ENCODE measurements at regions not wholly inside any gene's neighbourhood (a gene's known extent, or its start where the extent isn't known, plus 50 kb on each side); places are given as distances from the start of the nearest gene placed in this dataset.

DNA sequence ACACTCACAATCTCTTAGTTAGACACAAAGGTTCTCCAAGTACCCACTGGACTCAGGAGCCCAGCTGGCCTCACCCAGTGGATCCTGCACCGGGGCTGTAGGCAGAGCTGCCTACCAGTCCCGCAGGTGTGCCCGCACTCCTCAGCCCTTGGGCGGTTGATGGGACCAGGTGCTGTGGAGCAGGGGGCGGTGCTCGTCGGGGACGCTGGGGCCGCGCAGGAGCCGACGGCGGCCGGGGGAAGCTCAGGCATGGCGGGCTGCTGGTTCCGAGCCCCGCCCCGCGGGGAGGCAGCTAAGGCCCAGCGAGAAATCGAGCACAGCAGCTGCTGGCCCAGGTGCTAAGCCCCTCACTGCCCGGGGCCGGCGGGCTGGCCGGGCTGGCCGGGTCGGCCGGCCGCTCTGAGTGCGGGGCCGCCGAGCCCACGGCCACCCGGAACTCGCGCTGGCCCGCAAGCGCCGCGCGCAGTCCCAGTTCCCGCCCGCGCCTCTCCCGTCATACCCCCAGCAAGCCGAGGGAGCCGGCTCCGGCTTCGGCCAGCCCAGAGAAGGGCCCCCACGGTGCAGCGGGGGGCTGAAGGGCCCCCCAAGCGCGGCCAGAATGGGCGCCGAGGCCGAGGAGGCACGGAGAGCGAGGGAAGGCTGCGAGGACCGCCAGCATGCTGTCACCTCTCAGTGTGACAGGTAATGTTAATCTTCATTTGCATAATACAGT, 506.8 kb downstream of the LRFN5 start (continued):
- TF ChIP-seq, protein P1, sequence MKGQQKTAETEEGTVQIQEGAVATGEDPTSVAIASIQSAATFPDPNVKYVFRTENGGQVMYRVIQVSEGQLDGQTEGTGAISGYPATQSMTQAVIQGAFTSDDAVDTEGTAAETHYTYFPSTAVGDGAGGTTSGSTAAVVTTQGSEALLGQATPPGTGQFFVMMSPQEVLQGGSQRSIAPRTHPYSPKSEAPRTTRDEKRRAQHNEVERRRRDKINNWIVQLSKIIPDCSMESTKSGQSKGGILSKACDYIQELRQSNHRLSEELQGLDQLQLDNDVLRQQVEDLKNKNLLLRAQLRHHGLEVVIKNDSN (IDR thresholded peaks at IDR 0.05; ENCODE audit: borderline replicate concordance, low read depth) = no peak
- TF ChIP-seq, protein P2, sequence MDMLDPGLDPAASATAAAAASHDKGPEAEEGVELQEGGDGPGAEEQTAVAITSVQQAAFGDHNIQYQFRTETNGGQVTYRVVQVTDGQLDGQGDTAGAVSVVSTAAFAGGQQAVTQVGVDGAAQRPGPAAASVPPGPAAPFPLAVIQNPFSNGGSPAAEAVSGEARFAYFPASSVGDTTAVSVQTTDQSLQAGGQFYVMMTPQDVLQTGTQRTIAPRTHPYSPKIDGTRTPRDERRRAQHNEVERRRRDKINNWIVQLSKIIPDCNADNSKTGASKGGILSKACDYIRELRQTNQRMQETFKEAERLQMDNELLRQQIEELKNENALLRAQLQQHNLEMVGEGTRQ (IDR thresholded peaks at IDR 0.05; ENCODE audit: borderline replicate concordance, low read depth, low read length) = no peak
- TF ChIP-seq CHD2 (IDR thresholded peaks at IDR 0.05; ENCODE audit: low read length, partially characterized antibody) = no peak
- no peak for TF ChIP-seq MEF2A (IDR thresholded peaks at IDR 0.05; ENCODE audit: borderline replicate concordance, low read depth)
- TF ChIP-seq TCF12 (IDR thresholded peaks at IDR 0.05) = no peak
- no peak for TF ChIP-seq ELF1 (IDR thresholded peaks at IDR 0.05)

GRCh38 chr14:42112108-42112507, 505.4 kb downstream of the LRFN5 start:
- Histone ChIP-seq H3K4me1 (ENCODE audit: control insufficient read depth in 1 of 2, insufficient read depth in 2 of 2, low read depth in 1 of 2, low read length in 1 of 2) (no peaks in the 10 kb centered on the region), H3K4me2 (no peak overlapping the region), H4K20me1 (ENCODE audit: insufficient read depth) (no peaks in the 10 kb centered on the region), H2AFZ (ENCODE audit: low read depth) (no peak overlapping the region), H3K9ac (no peak overlapping the region), H3K9me3 (no peaks in the 10 kb centered on the region), H3K27me3 (ENCODE audit: insufficient read depth) (no peaks in the 10 kb centered on the region), H3K36me3 (replicated peaks in 1 of 2; ENCODE audit: control insufficient read depth in 1 of 2, insufficient read depth in 2 of 2, low read length in 1 of 2) (no peaks in the 10 kb centered on the region), H3K79me2 (ENCODE audit: insufficient read depth) (no peaks in the 10 kb centered on the region), H3K27ac (ENCODE audit: low read depth in 2 of 2, low read length in 1 of 2) (no peak overlapping the region), H3K4me3 (ENCODE audit: low read depth in 2 of 2, low read length in 1 of 2) (no peak overlapping the region), H3F3A (replicated peaks; ENCODE audit: insufficient read depth) (no peaks in the 10 kb centered on the region), H3K9me2 (no peaks in the 10 kb centered on the region)
- CTCF ChIA-PET = no interaction called here
- TF ChIP-seq ZBTB33 (IDR thresholded peaks at IDR 0.05; ENCODE audit: borderline replicate concordance, low read depth) (no peak), FOSL2 (IDR thresholded peaks at IDR 0.05; ENCODE audit: borderline replicate concordance, low read depth) (no peak), IRF3 (IDR thresholded peaks at IDR 0.05; ENCODE audit: low read depth, low read length) (no peak), NRF1 (IDR thresholded peaks at IDR 0.05; ENCODE audit: low read depth, low read length) (no peak), RFX5 (IDR thresholded peaks at IDR 0.05; ENCODE audit: low read length) (no peak), TCF12 (IDR thresholded peaks at IDR 0.05) (no peak), YY1 (IDR thresholded peaks at IDR 0.05; ENCODE audit: low read depth) (no peak), RAD21 (IDR thresholded peaks at IDR 0.05; ENCODE audit: low read length) (no peak), RXRA (IDR thresholded peaks at IDR 0.05; ENCODE audit: borderline replicate concordance, low read depth) (no peak), EP300 (IDR thresholded peaks at IDR 0.05; ENCODE audit: borderline replicate concordance in 1 of 2, low read depth in 1 of 2, low read length in 1 of 2) (no peak), MEF2A (IDR thresholded peaks at IDR 0.05; ENCODE audit: borderline replicate concordance, low read depth) (no peak), NFIC (IDR thresholded peaks at IDR 0.05; ENCODE audit: borderline replicate concordance) (no peak), RCOR1 (IDR thresholded peaks at IDR 0.05; ENCODE audit: low read length) (no peak), POLR2AphosphoS5 (IDR thresholded peaks at IDR 0.05; ENCODE audit: low read depth, low read length) (no peak), GABPA (IDR thresholded peaks at IDR 0.05; ENCODE audit: low read depth) (no peak)
- TF ChIP-seq, protein P3, sequence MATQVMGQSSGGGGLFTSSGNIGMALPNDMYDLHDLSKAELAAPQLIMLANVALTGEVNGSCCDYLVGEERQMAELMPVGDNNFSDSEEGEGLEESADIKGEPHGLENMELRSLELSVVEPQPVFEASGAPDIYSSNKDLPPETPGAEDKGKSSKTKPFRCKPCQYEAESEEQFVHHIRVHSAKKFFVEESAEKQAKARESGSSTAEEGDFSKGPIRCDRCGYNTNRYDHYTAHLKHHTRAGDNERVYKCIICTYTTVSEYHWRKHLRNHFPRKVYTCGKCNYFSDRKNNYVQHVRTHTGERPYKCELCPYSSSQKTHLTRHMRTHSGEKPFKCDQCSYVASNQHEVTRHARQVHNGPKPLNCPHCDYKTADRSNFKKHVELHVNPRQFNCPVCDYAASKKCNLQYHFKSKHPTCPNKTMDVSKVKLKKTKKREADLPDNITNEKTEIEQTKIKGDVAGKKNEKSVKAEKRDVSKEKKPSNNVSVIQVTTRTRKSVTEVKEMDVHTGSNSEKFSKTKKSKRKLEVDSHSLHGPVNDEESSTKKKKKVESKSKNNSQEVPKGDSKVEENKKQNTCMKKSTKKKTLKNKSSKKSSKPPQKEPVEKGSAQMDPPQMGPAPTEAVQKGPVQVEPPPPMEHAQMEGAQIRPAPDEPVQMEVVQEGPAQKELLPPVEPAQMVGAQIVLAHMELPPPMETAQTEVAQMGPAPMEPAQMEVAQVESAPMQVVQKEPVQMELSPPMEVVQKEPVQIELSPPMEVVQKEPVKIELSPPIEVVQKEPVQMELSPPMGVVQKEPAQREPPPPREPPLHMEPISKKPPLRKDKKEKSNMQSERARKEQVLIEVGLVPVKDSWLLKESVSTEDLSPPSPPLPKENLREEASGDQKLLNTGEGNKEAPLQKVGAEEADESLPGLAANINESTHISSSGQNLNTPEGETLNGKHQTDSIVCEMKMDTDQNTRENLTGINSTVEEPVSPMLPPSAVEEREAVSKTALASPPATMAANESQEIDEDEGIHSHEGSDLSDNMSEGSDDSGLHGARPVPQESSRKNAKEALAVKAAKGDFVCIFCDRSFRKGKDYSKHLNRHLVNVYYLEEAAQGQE (IDR thresholded peaks at IDR 0.05; ENCODE audit: low read depth, low read length) = no peak
- TF ChIP-seq, protein P4, sequence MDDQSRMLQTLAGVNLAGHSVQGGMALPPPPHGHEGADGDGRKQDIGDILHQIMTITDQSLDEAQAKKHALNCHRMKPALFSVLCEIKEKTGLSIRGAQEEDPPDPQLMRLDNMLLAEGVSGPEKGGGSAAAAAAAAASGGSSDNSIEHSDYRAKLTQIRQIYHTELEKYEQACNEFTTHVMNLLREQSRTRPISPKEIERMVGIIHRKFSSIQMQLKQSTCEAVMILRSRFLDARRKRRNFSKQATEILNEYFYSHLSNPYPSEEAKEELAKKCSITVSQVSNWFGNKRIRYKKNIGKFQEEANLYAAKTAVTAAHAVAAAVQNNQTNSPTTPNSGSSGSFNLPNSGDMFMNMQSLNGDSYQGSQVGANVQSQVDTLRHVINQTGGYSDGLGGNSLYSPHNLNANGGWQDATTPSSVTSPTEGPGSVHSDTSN (IDR thresholded peaks at IDR 0.05) = no peak
- TF ChIP-seq, protein P1 (IDR thresholded peaks at IDR 0.05; ENCODE audit: borderline replicate concordance, low read depth) = no peak
- POLR2A ChIA-PET = no interaction called here
- WGBS (ENCODE audit: low lambda C conversion rate) = 20% methylated on average over 6 of the region's 7 CpGs
- no peak for DNase-seq

All from SK-N-SH (cell line).